A549 (cell line): ENCODE measurements at regions not wholly inside any gene's neighbourhood (a gene's known extent, or its start where the extent isn't known, plus 50 kb on each side); places are given as distances from the start of the nearest gene placed in this dataset.

Experiments used
- BHLHE40 ChIP-seq: IDR thresholded peaks from 2 replicates; pipeline ENCODE4 v1.6.1; 2012; ENCODE audit warnings: low read depth, low read length, inconsistent platforms
- JUN ChIP-seq, 2 experiments: fragments of >200 bp; sonication (Bioruptor Twin); formaldehyde crosslinking; IDR thresholded peaks; 2 replicates in 1 of 2; 3 replicates in 1 of 2; pipeline ENCODE4 v1.6.1; 2016 to 2017
- MAFK ChIP-seq: fragments of 450-650 bp; IDR thresholded peaks from 2 replicates; pipeline ENCODE4 v1.6.1; 2014; ENCODE audit not compliant: partially characterized antibody
- MYC ChIP-seq: IDR thresholded peaks from 2 replicates; pipeline ENCODE4 v1.6.1; 2012; ENCODE audit warnings: mild to moderate bottlenecking, inconsistent platforms, low read length, improper control_type of control experiment, borderline replicate concordance
- PHF8 ChIP-seq: fragments of 200-600 bp; sonication (generic); IDR thresholded peaks from 2 replicates; pipeline ENCODE4 v1.6.1; 2016; ENCODE audit warnings: low read depth, mild to moderate bottlenecking, antibody characterized with exemption, moderate library complexity, borderline replicate concordance
- POLR2A ChIP-seq: IDR thresholded peaks from 2 replicates; pipeline ENCODE4 v1.6.1; 2012; ENCODE audit warnings: mild to moderate bottlenecking, low read length
- POLR2AphosphoS2 ChIP-seq: conservative IDR thresholded peaks from 2 replicates; pipeline ENCODE4 v1.6.1; 2012; ENCODE audit warnings: low read length, improper control_type of control experiment, inconsistent platforms
- TP53 ChIP-seq: fragments of 250-450 bp; sonication (Bioruptor Pico); IDR thresholded peaks from 2 replicates; pipeline ENCODE4 v1.5.0; 2021; ENCODE audit warnings: mild to moderate bottlenecking, moderate library complexity
- USF2 ChIP-seq: fragments of 450-650 bp; IDR thresholded peaks from 2 replicates; pipeline ENCODE4 v1.6.1; 2014; ENCODE audit warnings: antibody characterized with exemption
- TF ChIP-seq, protein P1 (sequence below): fragments of >200 bp; sonication (Bioruptor Twin); formaldehyde crosslinking; IDR thresholded peaks from 3 replicates; pipeline ENCODE4 v1.5.1; 2016

- TF ChIP-seq, protein P1, sequence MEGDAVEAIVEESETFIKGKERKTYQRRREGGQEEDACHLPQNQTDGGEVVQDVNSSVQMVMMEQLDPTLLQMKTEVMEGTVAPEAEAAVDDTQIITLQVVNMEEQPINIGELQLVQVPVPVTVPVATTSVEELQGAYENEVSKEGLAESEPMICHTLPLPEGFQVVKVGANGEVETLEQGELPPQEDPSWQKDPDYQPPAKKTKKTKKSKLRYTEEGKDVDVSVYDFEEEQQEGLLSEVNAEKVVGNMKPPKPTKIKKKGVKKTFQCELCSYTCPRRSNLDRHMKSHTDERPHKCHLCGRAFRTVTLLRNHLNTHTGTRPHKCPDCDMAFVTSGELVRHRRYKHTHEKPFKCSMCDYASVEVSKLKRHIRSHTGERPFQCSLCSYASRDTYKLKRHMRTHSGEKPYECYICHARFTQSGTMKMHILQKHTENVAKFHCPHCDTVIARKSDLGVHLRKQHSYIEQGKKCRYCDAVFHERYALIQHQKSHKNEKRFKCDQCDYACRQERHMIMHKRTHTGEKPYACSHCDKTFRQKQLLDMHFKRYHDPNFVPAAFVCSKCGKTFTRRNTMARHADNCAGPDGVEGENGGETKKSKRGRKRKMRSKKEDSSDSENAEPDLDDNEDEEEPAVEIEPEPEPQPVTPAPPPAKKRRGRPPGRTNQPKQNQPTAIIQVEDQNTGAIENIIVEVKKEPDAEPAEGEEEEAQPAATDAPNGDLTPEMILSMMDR = no peak
- TF ChIP-seq PHF8 = no peak
- no peak for TF ChIP-seq JUN (IDR thresholded peaks at IDR 0.05)
- TF ChIP-seq POLR2AphosphoS2 = no peak
- no peak for TF ChIP-seq BHLHE40
- no peak for TF ChIP-seq MYC
- no peak for TF ChIP-seq TP53 (CRISPR knock-in tag)
- no peak for TF ChIP-seq MAFK
- no peak for TF ChIP-seq POLR2A
- TF ChIP-seq USF2 = no peak
Observed at GRCh38 chrX:134737061-134737460, 59.9 kb downstream of the PABIR2 start.
